ENCODE measurements at regions not wholly inside any gene's neighbourhood (a gene's known extent, or its start where the extent isn't known, plus 50 kb on each side); places are given as distances from the start of the nearest gene placed in this dataset.

DNA sequence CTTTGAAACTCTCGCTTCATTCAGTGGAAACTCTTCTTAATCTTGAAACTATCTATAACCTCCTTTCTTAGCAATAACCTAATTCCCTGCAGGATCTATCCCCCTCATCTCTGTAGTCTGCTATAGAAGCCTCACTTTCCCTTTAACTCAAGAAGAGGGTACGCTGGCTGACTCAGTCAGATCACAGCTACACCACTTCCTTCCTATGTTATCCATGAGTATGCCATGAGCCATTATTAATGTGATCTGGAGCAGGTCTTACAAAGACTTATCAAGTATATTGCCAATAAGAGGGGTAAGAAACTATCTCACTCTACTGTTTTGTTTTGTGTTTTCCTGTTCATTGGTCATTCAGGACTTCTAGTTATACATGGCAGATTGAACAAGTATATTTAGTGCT, 165.3 kb downstream of the PJA1 start:
- TF ChIP-seq RAD21 (IDR thresholded peaks at IDR 0.05; ENCODE audit: low read length) (no peak), CHD1 (IDR thresholded peaks at IDR 0.05; ENCODE audit: low read depth, low read length) (no peak), CTCF (conservative IDR thresholded peaks at IDR 0.05; ENCODE audit: low read depth, low read length) (no peak), FOS (IDR thresholded peaks at IDR 0.05; ENCODE audit: low read depth, low read length) (no peak), USF2 (IDR thresholded peaks at IDR 0.05; ENCODE audit: low read depth, low read length) (no peak), POLR2A (IDR thresholded peaks at IDR 0.05; ENCODE audit: low read depth, low read length) (no peak), MAZ (IDR thresholded peaks at IDR 0.05; ENCODE audit: borderline replicate concordance, low read depth, low read length) (no peak), MAFK (IDR thresholded peaks at IDR 0.05; ENCODE audit: low read depth, low read length) (no peak), RFX5 (IDR thresholded peaks at IDR 0.05; ENCODE audit: low read depth, low read length) (no peak)

Measured in IMR-90 (cell line).